ENCODE measurements at regions not wholly inside any gene's neighbourhood (a gene's known extent, or its start where the extent isn't known, plus 50 kb on each side); places are given as distances from the start of the nearest gene placed in this dataset.

DNA sequence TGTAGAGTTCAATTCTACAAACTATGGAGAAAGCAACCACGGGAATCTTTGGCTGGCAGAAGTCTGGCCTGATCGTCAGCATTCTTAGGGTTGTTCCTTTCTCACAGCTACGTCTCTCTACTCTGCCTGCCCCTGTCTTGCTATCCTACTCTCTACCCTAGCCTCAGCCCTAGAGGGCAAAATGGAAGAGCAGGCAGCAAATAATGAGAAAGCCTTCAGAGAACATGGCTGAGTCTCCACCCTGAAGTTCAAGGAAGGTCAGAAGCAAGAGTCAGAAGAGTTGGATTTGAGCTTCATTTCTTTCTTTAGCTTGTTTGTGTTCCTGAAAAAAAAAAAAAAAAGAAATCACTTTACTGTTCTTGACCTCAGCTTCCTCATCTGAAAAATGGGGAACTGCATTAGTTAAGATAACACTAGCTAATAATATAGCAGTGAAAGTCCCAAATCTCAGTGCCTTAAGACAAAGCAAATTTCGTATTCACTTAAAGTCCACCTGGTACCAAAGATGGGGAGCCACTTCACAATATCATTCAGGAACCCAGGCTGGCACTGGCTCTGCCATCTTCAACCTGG is 50.2 kb upstream of the CCND2 start:
- no peaks in the 10 kb centered on the region for H3K36me3 ChIP-seq
- intact Hi-C loops (cut with DNase I), result no loop called here
- no peak overlapping the region for H3K4me3 ChIP-seq
- 69% methylated on average over 4 of the region's 4 CpGs for WGBS
- no peak for TF ChIP-seq POLR2A (IDR thresholded peaks at IDR 0.05)
- TF ChIP-seq POLR2AphosphoS5 (IDR thresholded peaks at IDR 0.05), result no peak
- TF ChIP-seq, protein P1, sequence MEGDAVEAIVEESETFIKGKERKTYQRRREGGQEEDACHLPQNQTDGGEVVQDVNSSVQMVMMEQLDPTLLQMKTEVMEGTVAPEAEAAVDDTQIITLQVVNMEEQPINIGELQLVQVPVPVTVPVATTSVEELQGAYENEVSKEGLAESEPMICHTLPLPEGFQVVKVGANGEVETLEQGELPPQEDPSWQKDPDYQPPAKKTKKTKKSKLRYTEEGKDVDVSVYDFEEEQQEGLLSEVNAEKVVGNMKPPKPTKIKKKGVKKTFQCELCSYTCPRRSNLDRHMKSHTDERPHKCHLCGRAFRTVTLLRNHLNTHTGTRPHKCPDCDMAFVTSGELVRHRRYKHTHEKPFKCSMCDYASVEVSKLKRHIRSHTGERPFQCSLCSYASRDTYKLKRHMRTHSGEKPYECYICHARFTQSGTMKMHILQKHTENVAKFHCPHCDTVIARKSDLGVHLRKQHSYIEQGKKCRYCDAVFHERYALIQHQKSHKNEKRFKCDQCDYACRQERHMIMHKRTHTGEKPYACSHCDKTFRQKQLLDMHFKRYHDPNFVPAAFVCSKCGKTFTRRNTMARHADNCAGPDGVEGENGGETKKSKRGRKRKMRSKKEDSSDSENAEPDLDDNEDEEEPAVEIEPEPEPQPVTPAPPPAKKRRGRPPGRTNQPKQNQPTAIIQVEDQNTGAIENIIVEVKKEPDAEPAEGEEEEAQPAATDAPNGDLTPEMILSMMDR (IDR thresholded peaks at IDR 0.05), result no peak
- H3K27ac ChIP-seq, result no peak overlapping the region
- no peaks in the 10 kb centered on the region for H3K9me3 ChIP-seq
- DNase-seq (ENCODE audit: low spot score), result no peak
- H3K27me3 ChIP-seq (replicated peaks; ENCODE audit: insufficient read depth), result peaks cover 2% of the 10 kb centered on the region
- no peaks in the 10 kb centered on the region for H3K4me1 ChIP-seq (replicated peaks)

DNA sequence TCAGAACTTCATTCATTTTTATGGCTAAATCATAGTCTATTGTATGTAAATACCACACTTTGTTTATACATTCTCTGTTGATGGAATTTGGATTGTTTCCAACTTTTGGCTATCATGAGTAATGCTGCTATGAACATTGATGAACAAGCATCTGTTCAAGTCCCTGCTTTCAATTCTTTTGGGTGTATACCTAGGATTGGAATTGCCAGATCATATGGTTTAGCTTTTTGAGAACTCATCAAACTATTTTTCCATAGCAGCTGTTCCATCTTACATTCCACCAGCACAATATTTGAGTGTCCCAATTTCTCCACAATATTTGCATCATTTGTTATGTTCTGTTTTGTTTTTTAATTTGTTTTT is 52.3 kb upstream of the CCND2 start:
- no peak for TF ChIP-seq POLR2AphosphoS5 (IDR thresholded peaks at IDR 0.05)
- TF ChIP-seq, protein P1 (IDR thresholded peaks at IDR 0.05), result no peak
- no peak for TF ChIP-seq POLR2A (IDR thresholded peaks at IDR 0.05)
- no peaks in the 10 kb centered on the region for H3K9me3 ChIP-seq
- no peak overlapping the region for H3K4me3 ChIP-seq
- H3K4me1 ChIP-seq (replicated peaks), result no peaks in the 10 kb centered on the region
- H3K27ac ChIP-seq, result no peak overlapping the region
- peaks cover 2% of the 10 kb centered on the region for H3K27me3 ChIP-seq (replicated peaks; ENCODE audit: insufficient read depth)
- no peaks in the 10 kb centered on the region for H3K36me3 ChIP-seq
- no peak for DNase-seq (ENCODE audit: low spot score)
- intact Hi-C loops (cut with DNase I), result no loop called here

DNA sequence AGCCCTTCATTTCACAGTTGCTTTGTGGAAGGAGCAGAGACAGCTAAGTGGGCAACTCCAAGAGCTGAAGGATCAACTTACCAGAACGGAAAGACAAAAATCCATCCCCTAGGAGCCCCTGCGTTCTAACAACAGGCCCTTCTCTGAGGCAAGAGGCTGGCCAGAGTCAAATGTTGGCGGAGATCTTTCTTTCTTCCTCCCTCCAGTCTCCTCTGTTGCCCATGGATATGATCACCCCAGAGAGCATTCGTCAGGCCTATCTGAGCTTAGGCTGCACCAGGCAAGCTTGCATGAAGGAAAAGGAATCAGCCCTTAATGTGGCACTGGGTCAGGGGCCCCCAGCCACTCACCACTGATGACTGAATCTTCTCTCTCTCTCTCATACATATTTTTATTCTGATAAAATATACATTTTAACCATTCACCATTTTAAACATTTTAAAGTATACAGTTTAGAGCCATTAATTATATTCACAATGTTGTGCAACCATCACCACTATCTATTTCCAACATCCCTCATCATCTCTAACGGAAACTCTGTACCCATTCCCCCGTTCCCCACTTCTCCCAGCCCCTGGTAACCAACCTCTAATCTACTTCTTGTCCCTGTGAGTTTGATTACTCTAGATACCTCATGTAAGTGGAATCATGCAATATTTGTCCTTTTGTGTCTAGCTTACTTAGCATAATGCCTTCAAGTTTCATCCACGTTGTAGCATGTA is 52.9 kb upstream of the CCND2 start:
- TF ChIP-seq, protein P1 (IDR thresholded peaks at IDR 0.05), result no peak
- no peak for TF ChIP-seq POLR2A (IDR thresholded peaks at IDR 0.05)
- no peak for TF ChIP-seq POLR2AphosphoS5 (IDR thresholded peaks at IDR 0.05)
- H3K4me1 ChIP-seq (replicated peaks), result no peaks in the 10 kb centered on the region
- no peaks in the 10 kb centered on the region for H3K36me3 ChIP-seq
- 80% methylated on average over 7 of the region's 7 CpGs for WGBS
- H3K4me3 ChIP-seq, result no peak overlapping the region
- no peaks in the 10 kb centered on the region for H3K9me3 ChIP-seq
- no peak for DNase-seq (ENCODE audit: low spot score)
- peaks cover 2% of the 10 kb centered on the region for H3K27me3 ChIP-seq (replicated peaks; ENCODE audit: insufficient read depth)
- intact Hi-C loops (cut with DNase I), result no loop called here
- H3K27ac ChIP-seq, result no peak overlapping the region

DNA sequence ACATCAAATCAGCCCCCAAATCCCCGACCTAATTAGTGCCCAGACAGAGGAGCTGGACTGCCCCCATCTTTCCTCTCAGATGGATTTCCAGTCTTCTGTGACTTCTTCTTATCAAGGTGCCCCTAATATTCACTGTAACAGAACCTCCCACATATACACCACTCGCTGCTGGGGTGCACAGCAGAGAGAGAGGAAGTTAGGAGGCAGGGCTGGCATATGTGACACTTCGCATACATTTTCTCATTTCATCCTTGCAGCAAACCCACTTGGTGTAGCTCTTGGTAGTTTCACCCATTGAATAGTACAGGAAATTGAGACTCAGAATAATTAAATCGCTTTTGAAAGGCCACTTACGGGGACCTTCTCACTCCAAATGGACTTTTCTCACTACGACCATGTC is 56.5 kb upstream of the CCND2 start:
- no peaks in the 10 kb centered on the region for H3K27me3 ChIP-seq (replicated peaks; ENCODE audit: insufficient read depth)
- DNase-seq (ENCODE audit: low spot score), result no peak
- intact Hi-C loops (cut with DNase I), result no loop called here
- WGBS, result 92% methylated on average over 6 of the region's 6 CpGs
- no peak overlapping the region for H3K27ac ChIP-seq
- H3K4me1 ChIP-seq (replicated peaks), result no peaks in the 10 kb centered on the region
- no peaks in the 10 kb centered on the region for H3K9me3 ChIP-seq
- TF ChIP-seq POLR2AphosphoS5 (IDR thresholded peaks at IDR 0.05) (no peak), POLR2A (IDR thresholded peaks at IDR 0.05) (no peak)
- TF ChIP-seq, protein P1 (IDR thresholded peaks at IDR 0.05), result no peak
- H3K36me3 ChIP-seq, result no peaks in the 10 kb centered on the region
- H3K4me3 ChIP-seq, result no peak overlapping the region
